IMR-90 (cell line): ENCODE measurements at regions not wholly inside any gene's neighbourhood (a gene's known extent, or its start where the extent isn't known, plus 50 kb on each side); places are given as distances from the start of the nearest gene placed in this dataset.
"Not testable (repeated sequence)": the region's sequence is repeated elsewhere in the genome, so short reads cannot be mapped to it uniquely, and the experiment has no call there.

ENCODE experiments used
- ATAC-seq: fragments of 200-7000 bp; cut with Tn5 transposase; 2 replicates; pipeline ENCODE4 v1.9.1; 2020; ENCODE audit warnings: low read depth, mild to moderate bottlenecking, moderate library complexity
- BruUV-seq: library from RNA; stranded (reverse); fragments of 400-500 nt; replicated peaks from 2 replicates; lab custom pipeline; 2021; lab: Mats Ljungman, UMichigan
- CTCF ChIA-PET: fragments of 300-600 bp; formaldehyde crosslinking; extraction: SDS; loops from one replicate; lab custom pipeline; 2021; ENCODE audit warnings: antibody characterized with exemption; lab: Yijun Ruan, JAX
- POLR2A ChIA-PET: fragments of 300-600 bp; sonication (Branson Sonifier 250); formaldehyde crosslinking; loops from one replicate; lab custom pipeline; 2022; ENCODE audit warnings: antibody characterized with exemption; ENCODE audit not compliant: unreplicated experiment; lab: Charles Lee
- DNase-seq: peaks from one replicate; pipeline ENCODE4 v3.0.0; 2013
- H2AFZ ChIP-seq: replicated peaks from 2 replicates; pipeline ENCODE3; 2013; ENCODE audit warnings: low read length, mild to moderate bottlenecking; ENCODE audit not compliant: poor library complexity
- H2AK5ac ChIP-seq: 2 replicates; pipeline ENCODE4 v1.6.1; 2013; ENCODE audit warnings: low read depth, low read length, inconsistent platforms
- H2AK9ac ChIP-seq: replicated peaks from 2 replicates; pipeline ENCODE3; 2013; ENCODE audit warnings: mild to moderate bottlenecking, low read depth, low read length, moderate library complexity; ENCODE audit not compliant: poor library complexity
- H2BK120ac ChIP-seq: 2 replicates; pipeline ENCODE4 v1.6.1; 2013; ENCODE audit warnings: low read depth, low read length, inconsistent platforms
- H2BK15ac ChIP-seq: 3 replicates; pipeline ENCODE4 v1.6.1; 2013; ENCODE audit warnings: low read depth, low read length, inconsistent platforms
- H2BK20ac ChIP-seq: 2 replicates; pipeline ENCODE4 v1.6.1; 2013; ENCODE audit warnings: low read depth, mild to moderate bottlenecking, inconsistent platforms, low read length, moderate library complexity
- H2BK5ac ChIP-seq: 2 replicates; pipeline ENCODE4 v1.6.1; 2013; ENCODE audit warnings: mild to moderate bottlenecking, low read depth, low read length, inconsistent platforms; ENCODE audit not compliant: poor library complexity, severe bottlenecking
- H3K14ac ChIP-seq: replicated peaks from 2 replicates; pipeline ENCODE4 v1.6.1; 2013; ENCODE audit warnings: low read depth, low read length, inconsistent platforms
- H3K18ac ChIP-seq: 2 replicates; pipeline ENCODE4 v1.6.1; 2013; ENCODE audit warnings: low read depth, low read length, control low read depth
- H3K23ac ChIP-seq: 2 replicates; pipeline ENCODE4 v1.6.1; 2013; ENCODE audit warnings: low read depth, low read length, inconsistent platforms
- H3K27ac ChIP-seq: 2 replicates; pipeline ENCODE4 v1.5.1; 2013; ENCODE audit warnings: mild to moderate bottlenecking, control low read depth, low read length; ENCODE audit not compliant: insufficient read depth
- H3K27me3 ChIP-seq: 2 replicates; pipeline ENCODE4 v1.6.1; 2013; ENCODE audit warnings: low read length; ENCODE audit not compliant: control insufficient read depth, insufficient read depth
- H3K36me3 ChIP-seq: 2 replicates; pipeline ENCODE4 v1.6.1; 2013; ENCODE audit warnings: low read length, mixed read lengths; ENCODE audit not compliant: control insufficient read depth, insufficient read depth
- H3K4ac ChIP-seq: 2 replicates; pipeline ENCODE4 v1.6.1; 2013; ENCODE audit warnings: low read depth, low read length, inconsistent platforms
- H3K4me1 ChIP-seq: 2 replicates; pipeline ENCODE4 v1.6.1; 2013; ENCODE audit warnings: low read length, mixed read lengths; ENCODE audit not compliant: control insufficient read depth, insufficient read depth
- H3K4me2 ChIP-seq: 2 replicates; pipeline ENCODE4 v1.6.1; 2013; ENCODE audit warnings: low read depth, mild to moderate bottlenecking, control low read depth, low read length, moderate library complexity
- H3K4me3 ChIP-seq: 2 replicates; pipeline ENCODE4 v1.5.1; 2013; ENCODE audit warnings: low read depth, mild to moderate bottlenecking, control low read depth, low read length, moderate library complexity; ENCODE audit not compliant: insufficient read depth
- H3K56ac ChIP-seq: 2 replicates; pipeline ENCODE4 v1.6.1; 2013; ENCODE audit warnings: low read length, inconsistent platforms; ENCODE audit not compliant: insufficient read depth; ENCODE audit errors: extremely low read depth
- H3K79me1 ChIP-seq, 2 experiments: 2 replicates each; pipeline ENCODE4 v1.6.1; 2013; ENCODE audit warnings: low read length in 2 of 2, inconsistent platforms in 1 of 2, low read depth in 1 of 2
- H3K9ac ChIP-seq: 2 replicates; pipeline ENCODE4 v1.6.1; 2013; ENCODE audit warnings: low read depth, low read length, control low read depth
- H3K9me1 ChIP-seq: 2 replicates; pipeline ENCODE4 v1.6.1; 2013; ENCODE audit warnings: low read length, inconsistent platforms; ENCODE audit not compliant: insufficient read depth
- H3K9me3 ChIP-seq: 2 replicates; pipeline ENCODE4 v1.6.1; 2013; ENCODE audit warnings: low read length; ENCODE audit not compliant: control insufficient read depth, insufficient read depth
- H4K20me1 ChIP-seq: 2 replicates; pipeline ENCODE4 v1.6.1; 2013; ENCODE audit warnings: low read length, inconsistent platforms; ENCODE audit not compliant: insufficient read depth
- H4K5ac ChIP-seq: 2 replicates; pipeline ENCODE4 v1.6.1; 2013; ENCODE audit warnings: mild to moderate bottlenecking, low read depth, low read length, control low read depth
- H4K8ac ChIP-seq, 2 experiments: 2 replicates each; pipeline ENCODE4 v1.6.1; 2013; ENCODE audit warnings: low read depth in 2 of 2, low read length in 2 of 2, control low read depth in 1 of 2, inconsistent platforms in 1 of 2
- H4K91ac ChIP-seq: 2 replicates; pipeline ENCODE4 v1.6.1; 2013; ENCODE audit warnings: low read depth, low read length, inconsistent platforms; ENCODE audit not compliant: insufficient read depth
- WGBS, 2 experiments: methylation state at CpG; one replicate each; pipeline versions ENCODE4 v1.1.5 to v1.1.7; 2013; ENCODE audit warnings: missing lambda C conversion rate in 2 of 2; ENCODE audit not compliant: insufficient read length in 1 of 2; ENCODE audit errors: extremely low coverage in 2 of 2; 5-methylcytosine and 5-hydroxymethylcytosine counted together
- dilution Hi-C: fragments of 300-500 bp; cut with HindIII; formaldehyde crosslinking; loops from one replicate; pipeline ENCODE4 v1.14.3; 2018; ENCODE audit warnings: low sequenced_read_pairs; ENCODE audit not compliant: unreplicated experiment
- in situ Hi-C: fragments of 300-500 bp; cut with MboI; formaldehyde crosslinking; loops from 3 replicates; pipeline ENCODE4 v1.14.3; 2019; ENCODE audit warnings: low sequenced_read_pairs, inconsistent platforms, mixed read lengths
- intact Hi-C: fragments of 100-400 bp; cut with micrococcal nuclease; formaldehyde crosslinking; loops from 2 replicates; pipeline ENCODE4 v1.10.0; 2022

DNA sequence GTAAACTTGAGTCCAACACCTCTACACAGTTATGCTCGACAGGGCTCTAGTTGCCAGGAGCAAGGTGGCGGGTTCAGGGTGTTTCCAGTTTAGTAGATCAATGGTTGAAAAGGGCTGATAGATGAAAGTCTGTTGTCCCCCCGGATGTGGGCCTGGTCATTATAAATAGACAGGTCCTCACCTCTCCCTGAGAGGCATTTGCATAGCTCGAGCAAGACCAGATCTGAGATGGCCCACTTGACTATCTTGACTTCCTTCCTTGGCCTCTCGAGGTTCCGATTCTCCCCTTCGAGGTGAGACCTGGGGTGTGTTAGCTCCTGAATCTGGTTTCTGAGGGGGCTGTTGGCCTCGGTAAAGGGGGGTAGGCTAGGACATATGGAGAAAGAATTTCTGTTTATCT is 54.1 kb upstream of the RBMX start:
- H3K4ac ChIP-seq, H3K18ac ChIP-seq, CTCF ChIA-PET, H4K20me1 ChIP-seq, in situ Hi-C loops, H2AK5ac ChIP-seq, H3K79me1 ChIP-seq, H2BK20ac ChIP-seq, H4K5ac ChIP-seq, ATAC-seq, H2AFZ ChIP-seq, H4K91ac ChIP-seq, H2BK15ac ChIP-seq, H3K9ac ChIP-seq, H2AK9ac ChIP-seq, H3K27me3 ChIP-seq, H2BK5ac ChIP-seq, H4K8ac ChIP-seq, H3K9me1 ChIP-seq, H3K27ac ChIP-seq, H3K4me2 ChIP-seq, H3K36me3 ChIP-seq, H3K56ac ChIP-seq, H3K4me3 ChIP-seq, dilution Hi-C loops, BruUV-seq, H3K14ac ChIP-seq, H3K4me1 ChIP-seq, H3K9me3 ChIP-seq, DNase-seq, POLR2A ChIA-PET, H3K23ac ChIP-seq, H2BK120ac ChIP-seq: not testable (repeated sequence)
- intact Hi-C loops: loop anchor here (10.0 kb wide), 1 partner anchor 440 kb away; the partner anchor contains the start of gene HTATSF1
- WGBS, 2 experiments: 60% methylated on average over 3 of the region's 8 CpGs; no CpG with 5 or more reads in 1 of the 2 experiments
